A549 (cell line): ENCODE measurements at regions not wholly inside any gene's neighbourhood (a gene's known extent, or its start where the extent isn't known, plus 50 kb on each side); places are given as distances from the start of the nearest gene placed in this dataset.

ENCODE experiments used
- CHD2 ChIP-seq: fragments of 150-350 bp; IDR thresholded peaks from 2 replicates; pipeline ENCODE4 v1.6.1; 2014; ENCODE audit warnings: low read length; ENCODE audit not compliant: partially characterized antibody
- CTCF ChIP-seq: fragments of >200 bp; sonication (Bioruptor Twin); formaldehyde crosslinking; IDR thresholded peaks from 3 replicates; pipeline ENCODE4 v1.5.1; 2016
- EP300 ChIP-seq, 2 experiments: fragments of >200 bp; sonication (Bioruptor Twin); formaldehyde crosslinking; IDR thresholded peaks; 2 replicates in 1 of 2; 3 replicates in 1 of 2; pipeline ENCODE4 v1.6.1; 2016 to 2017
- HOXA7 ChIP-seq: fragments of 250-450 bp; sonication (Bioruptor Pico); IDR thresholded peaks from 2 replicates; pipeline ENCODE4 v1.5.0; 2020; ENCODE audit warnings: mild to moderate bottlenecking, moderate library complexity
- JUNB ChIP-seq: fragments of >200 bp; sonication (Bioruptor Twin); formaldehyde crosslinking; IDR thresholded peaks from 2 replicates; pipeline ENCODE4 v1.6.1; 2016
- MAX ChIP-seq: IDR thresholded peaks from 2 replicates; pipeline ENCODE4 v1.6.1; 2012
- MAZ ChIP-seq: fragments of 150-350 bp; IDR thresholded peaks from 2 replicates; pipeline ENCODE4 v1.6.1; 2014; ENCODE audit warnings: antibody characterized with exemption, low read depth, low read length, borderline replicate concordance
- MYC ChIP-seq: IDR thresholded peaks from 2 replicates; pipeline ENCODE4 v1.6.1; 2012; ENCODE audit warnings: mild to moderate bottlenecking, inconsistent platforms, low read length, improper control_type of control experiment, borderline replicate concordance
- POLR2A ChIP-seq: IDR thresholded peaks from 2 replicates; pipeline ENCODE4 v1.6.1; 2012; ENCODE audit warnings: mild to moderate bottlenecking, low read length
- REST ChIP-seq: fragments of 200-600 bp; sonication (generic); IDR thresholded peaks from 2 replicates; pipeline ENCODE4 v1.6.1; 2016; ENCODE audit warnings: antibody characterized with exemption, mild to moderate bottlenecking, moderate library complexity
- TFCP2L1 ChIP-seq: fragments of 250-450 bp; sonication (Bioruptor Pico); IDR thresholded peaks from 2 replicates; pipeline ENCODE4 v1.5.0; 2021; ENCODE audit warnings: mild to moderate bottlenecking
- USF2 ChIP-seq: fragments of 450-650 bp; IDR thresholded peaks from 2 replicates; pipeline ENCODE4 v1.6.1; 2014; ENCODE audit warnings: antibody characterized with exemption
- ZC3H11A ChIP-seq: fragments of 450-650 bp; IDR thresholded peaks from 2 replicates; pipeline ENCODE4 v1.6.1; 2014; ENCODE audit warnings: antibody characterized with exemption, mild to moderate bottlenecking
- ZFP36 ChIP-seq: fragments of 450-650 bp; IDR thresholded peaks from 2 replicates; pipeline ENCODE4 v1.6.1; 2014; ENCODE audit warnings: borderline replicate concordance; ENCODE audit not compliant: partially characterized antibody

GRCh38 chr15:66959875-66960274, 105.5 kb upstream of the SMAD3 start:
- no peak for TF ChIP-seq POLR2A
- no peak for TF ChIP-seq CTCF
- TF ChIP-seq REST: no peak
- no peak for TF ChIP-seq CHD2
- no peak for TF ChIP-seq ZC3H11A
- TF ChIP-seq USF2: no peak
- TF ChIP-seq MAX: no peak
- no peak for TF ChIP-seq HOXA7 (CRISPR knock-in tag)
- no peak for TF ChIP-seq MYC
- no peak for TF ChIP-seq EP300 (IDR thresholded peaks at IDR 0.05)
- no peak for TF ChIP-seq ZFP36
- no peak for TF ChIP-seq MAZ
- no peak for TF ChIP-seq TFCP2L1
- no peak for TF ChIP-seq JUNB
